ENCODE measurements at regions not wholly inside any gene's neighbourhood (a gene's known extent, or its start where the extent isn't known, plus 50 kb on each side); places are given as distances from the start of the nearest gene placed in this dataset.

DNA sequence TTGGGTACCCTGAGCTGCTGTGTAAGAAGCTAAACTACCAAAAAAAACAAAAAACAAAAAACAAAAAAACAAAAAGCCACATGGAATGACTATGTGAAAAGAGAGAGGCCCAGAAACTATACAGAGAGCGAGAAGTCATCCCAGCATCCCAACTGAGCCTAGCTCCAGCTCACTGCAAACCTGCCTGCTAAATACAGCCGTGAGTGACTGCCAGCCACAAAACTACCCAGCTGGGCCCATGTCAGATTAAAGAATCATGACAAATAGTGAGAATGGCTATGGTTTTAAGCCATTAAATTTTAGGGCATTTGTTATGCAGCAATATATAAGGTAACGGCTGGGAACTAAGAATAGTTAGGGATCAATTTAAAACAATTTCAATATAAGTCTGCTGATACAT is 335.1 kb upstream of the PDE4D start:
- TF ChIP-seq, protein P1, sequence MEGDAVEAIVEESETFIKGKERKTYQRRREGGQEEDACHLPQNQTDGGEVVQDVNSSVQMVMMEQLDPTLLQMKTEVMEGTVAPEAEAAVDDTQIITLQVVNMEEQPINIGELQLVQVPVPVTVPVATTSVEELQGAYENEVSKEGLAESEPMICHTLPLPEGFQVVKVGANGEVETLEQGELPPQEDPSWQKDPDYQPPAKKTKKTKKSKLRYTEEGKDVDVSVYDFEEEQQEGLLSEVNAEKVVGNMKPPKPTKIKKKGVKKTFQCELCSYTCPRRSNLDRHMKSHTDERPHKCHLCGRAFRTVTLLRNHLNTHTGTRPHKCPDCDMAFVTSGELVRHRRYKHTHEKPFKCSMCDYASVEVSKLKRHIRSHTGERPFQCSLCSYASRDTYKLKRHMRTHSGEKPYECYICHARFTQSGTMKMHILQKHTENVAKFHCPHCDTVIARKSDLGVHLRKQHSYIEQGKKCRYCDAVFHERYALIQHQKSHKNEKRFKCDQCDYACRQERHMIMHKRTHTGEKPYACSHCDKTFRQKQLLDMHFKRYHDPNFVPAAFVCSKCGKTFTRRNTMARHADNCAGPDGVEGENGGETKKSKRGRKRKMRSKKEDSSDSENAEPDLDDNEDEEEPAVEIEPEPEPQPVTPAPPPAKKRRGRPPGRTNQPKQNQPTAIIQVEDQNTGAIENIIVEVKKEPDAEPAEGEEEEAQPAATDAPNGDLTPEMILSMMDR (IDR thresholded peaks at IDR 0.05) = no peak
- TF ChIP-seq POLR2A (IDR thresholded peaks at IDR 0.05) = no peak
